Hepatic stellate cell (primary cell): ENCODE measurements at regions not wholly inside any gene's neighbourhood (a gene's known extent, or its start where the extent isn't known, plus 50 kb on each side); places are given as distances from the start of the nearest gene placed in this dataset.

Experiments used
- DNase-seq: peaks from one replicate; pipeline ENCODE4 v3.0.0; 2011; ENCODE audit warnings: low spot score

- no peak for DNase-seq
Measured at GRCh38 chr9:88734527-88734926, 199.5 kb downstream of the NXNL2 start.

- no peak for DNase-seq
Measured at GRCh38 chr9:88736136-88736637, 201.2 kb downstream of the NXNL2 start.

- DNase-seq = no peak
Measured at GRCh38 chr9:88737031-88737430, 202.1 kb downstream of the NXNL2 start.

GRCh38 chr9:88737876-88738275 lies 202.9 kb downstream of the NXNL2 start:
- DNase-seq = no peak

GRCh38 chr9:88738709-88739108 lies 203.7 kb downstream of the NXNL2 start:
- no peak for DNase-seq

- no peak for DNase-seq
Measured at GRCh38 chr9:88739373-88739772, 204.4 kb downstream of the NXNL2 start.

- DNase-seq = no peak
Measured at GRCh38 chr9:88740844-88741243, 205.9 kb downstream of the NXNL2 start.

- no peak for DNase-seq
Measured at GRCh38 chr9:88741335-88741734, 206.4 kb downstream of the NXNL2 start.

GRCh38 chr9:88742483-88742882 lies 207.5 kb downstream of the NXNL2 start:
- DNase-seq = no peak

GRCh38 chr9:88742905-88743304 lies 207.9 kb downstream of the NXNL2 start:
- DNase-seq = no peak

- peak; percentile 57 for DNase-seq
Measured at GRCh38 chr9:88745276-88746001, 210.5 kb downstream of the NXNL2 start.

GRCh38 chr9:88746029-88746742 lies 211.2 kb downstream of the NXNL2 start:
- no peak for DNase-seq

- DNase-seq = no peak
Measured at GRCh38 chr9:88746743-88747398, 211.9 kb downstream of the NXNL2 start.

GRCh38 chr9:88747768-88748167 lies 212.8 kb downstream of the NXNL2 start:
- peak; percentile 72 for DNase-seq

- DNase-seq = no peak
Measured at GRCh38 chr9:88748566-88749261, 213.7 kb downstream of the NXNL2 start.

- no peak for DNase-seq
Measured at GRCh38 chr9:88749420-88749819, 214.4 kb downstream of the NXNL2 start.

- no peak for DNase-seq
Measured at GRCh38 chr9:88750832-88751360, 215.9 kb downstream of the NXNL2 start.

GRCh38 chr9:88751781-88752180 lies 216.8 kb downstream of the NXNL2 start:
- no peak for DNase-seq

GRCh38 chr9:88753691-88754367 lies 218.9 kb downstream of the NXNL2 start:
- no peak for DNase-seq

GRCh38 chr9:88754452-88754851 lies 219.5 kb downstream of the NXNL2 start:
- no peak for DNase-seq

- DNase-seq = no peak
Measured at GRCh38 chr9:88754886-88755285, 219.9 kb downstream of the NXNL2 start.
